HG02678 (cell line): ENCODE measurements at regions not wholly inside any gene's neighbourhood (a gene's known extent, or its start where the extent isn't known, plus 50 kb on each side); places are given as distances from the start of the nearest gene placed in this dataset.
"Not testable (repeated sequence)": the region's sequence is repeated elsewhere in the genome, so short reads cannot be mapped to it uniquely, and the experiment has no call there.

Experiments
- ATAC-seq: cut with Tn5 transposase; IDR thresholded peaks from one replicate; pipeline ENCODE4 v1.9.1; 2021; ENCODE audit warnings: mild to moderate bottlenecking, moderate library complexity; ENCODE audit not compliant: unreplicated experiment

DNA sequence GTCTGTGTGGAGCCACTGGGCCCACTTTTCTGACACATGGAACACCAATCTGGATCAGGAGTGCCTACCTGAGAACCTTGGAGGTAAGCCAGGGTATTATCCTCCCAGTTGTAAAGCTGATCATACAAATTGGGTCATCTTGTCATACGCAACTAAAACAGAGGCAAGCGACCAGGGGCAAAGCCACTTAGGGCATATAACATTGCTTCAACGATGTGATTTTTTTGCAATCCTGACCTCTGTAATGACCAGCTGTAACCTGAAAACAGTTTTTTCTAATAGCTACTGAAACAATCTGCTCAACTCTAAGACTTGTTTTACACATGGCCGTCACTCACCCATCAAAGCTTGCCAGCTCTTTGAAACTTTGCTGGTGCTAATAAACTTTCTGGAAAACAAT is 261.5 kb upstream of the AGTR2 start:
- ATAC-seq = no peak

DNA sequence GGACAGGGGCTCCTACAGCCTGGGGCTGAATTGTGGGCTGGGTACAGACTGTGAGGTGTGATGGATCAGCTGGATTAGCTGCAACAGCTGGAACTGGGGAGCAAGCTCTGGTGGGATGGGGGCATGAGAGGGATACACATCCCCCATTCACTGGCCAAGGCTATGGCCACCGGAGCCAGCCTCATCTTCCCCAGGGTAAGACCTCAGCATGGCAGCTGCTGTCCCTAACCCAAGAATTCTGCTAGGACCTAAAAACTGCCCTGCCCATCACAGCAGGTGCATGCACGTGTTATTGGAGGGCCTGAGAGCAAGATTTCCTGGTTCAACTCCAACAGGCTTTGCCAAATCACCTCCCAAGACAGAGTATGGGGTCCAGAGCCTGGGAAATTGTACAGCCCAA is 258.6 kb upstream of the AGTR2 start:
- no peak for ATAC-seq

DNA sequence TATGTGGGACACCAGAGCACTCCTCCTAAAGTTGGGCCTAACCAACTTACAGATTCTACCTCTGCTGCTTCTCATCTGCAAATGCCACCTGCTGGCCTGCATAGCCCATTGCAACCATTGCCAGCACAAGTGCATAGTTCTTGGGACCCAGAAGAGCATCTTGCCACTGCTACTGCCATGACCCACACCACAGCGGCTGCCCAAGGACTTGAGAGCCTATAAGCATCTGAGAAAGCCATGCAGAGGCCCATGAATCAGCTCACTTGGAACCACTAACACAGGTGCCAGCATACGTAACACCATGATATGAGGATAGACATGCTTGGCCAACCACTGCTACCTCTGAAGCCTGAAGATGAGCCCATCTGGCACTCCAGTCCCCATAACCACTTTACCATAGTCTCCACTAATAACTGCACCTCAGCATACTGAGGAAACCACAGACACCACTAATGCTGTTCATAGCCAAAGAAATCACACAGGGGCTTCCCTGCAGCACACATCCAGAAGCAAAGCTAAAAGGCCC is 258.1 kb upstream of the AGTR2 start:
- peak; percentile 93 for ATAC-seq

DNA sequence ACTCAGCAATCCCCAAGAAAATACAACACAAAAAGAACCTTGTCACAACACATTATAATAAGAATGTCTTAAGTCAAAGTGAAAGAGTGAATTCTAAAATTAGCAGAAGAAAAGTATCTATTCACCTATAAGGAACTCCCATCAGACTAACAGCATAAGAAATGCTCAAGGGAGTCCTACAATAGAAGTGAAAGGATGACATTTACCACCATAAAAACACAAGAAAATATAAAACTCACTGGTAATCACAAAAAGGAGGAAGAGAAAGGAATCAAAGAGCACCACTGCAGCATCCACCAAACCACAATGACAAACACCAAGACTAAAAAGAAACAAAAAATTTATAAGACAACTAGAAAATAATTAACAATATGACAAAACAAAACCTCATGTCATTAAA is 257.0 kb upstream of the AGTR2 start:
- ATAC-seq = peak; percentile 45

DNA sequence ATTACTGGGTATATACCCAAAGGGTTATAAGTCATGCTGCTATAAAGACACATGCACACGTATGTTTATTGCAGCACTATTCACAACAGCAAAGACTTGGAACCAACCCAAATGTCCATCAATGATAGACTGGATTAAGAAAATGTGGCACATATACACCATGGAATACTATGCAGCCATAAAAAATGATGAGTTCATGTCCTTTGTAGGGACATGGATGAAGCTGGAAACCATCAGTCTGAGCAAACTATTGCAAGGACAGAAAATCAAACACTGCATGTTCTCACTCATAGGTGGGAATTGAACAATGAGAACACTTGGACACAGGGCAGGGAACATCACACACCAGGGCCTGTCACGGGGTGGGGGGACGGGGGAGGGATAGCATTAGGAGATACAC is 254.9 kb upstream of the AGTR2 start:
- not testable (repeated sequence) for ATAC-seq

DNA sequence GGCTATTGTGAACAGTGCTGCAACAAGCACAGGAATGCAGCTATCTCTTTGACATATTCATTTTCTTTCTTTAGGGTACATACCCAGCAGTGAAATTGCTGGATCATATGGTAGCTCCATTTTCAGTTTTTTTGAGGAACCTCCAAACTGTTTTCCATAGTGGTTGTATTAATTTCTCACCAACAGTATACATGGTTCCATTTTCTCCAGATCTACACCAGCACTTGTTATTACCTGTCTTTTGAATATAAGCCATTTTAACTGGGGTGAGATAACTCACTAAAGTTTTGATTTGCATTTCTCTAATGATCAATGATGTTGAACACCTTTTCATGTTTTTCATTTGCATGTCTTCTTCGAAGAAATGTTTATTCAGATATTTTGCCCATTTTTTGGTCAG is 241.1 kb upstream of the AGTR2 start:
- ATAC-seq = no peak

DNA sequence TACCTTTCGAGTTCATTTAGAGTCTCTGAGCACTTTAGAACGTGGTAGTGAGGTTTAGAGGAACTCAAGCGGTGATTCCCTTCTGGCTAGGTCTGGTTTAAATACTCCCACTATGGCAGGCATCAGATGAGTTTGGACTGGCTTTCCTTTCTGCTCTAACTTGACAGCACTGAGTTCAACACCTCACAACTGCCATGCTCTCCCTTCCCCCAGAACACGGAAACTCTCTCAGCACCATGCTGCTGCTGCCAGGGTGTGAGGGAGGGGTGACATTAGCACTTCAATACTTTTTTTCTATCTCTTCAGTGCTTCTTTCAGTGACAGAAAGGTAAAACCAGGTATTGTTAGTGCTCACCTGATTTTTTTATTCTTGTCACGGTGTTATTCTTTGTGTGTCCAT is 234.5 kb upstream of the AGTR2 start:
- ATAC-seq = no peak

DNA sequence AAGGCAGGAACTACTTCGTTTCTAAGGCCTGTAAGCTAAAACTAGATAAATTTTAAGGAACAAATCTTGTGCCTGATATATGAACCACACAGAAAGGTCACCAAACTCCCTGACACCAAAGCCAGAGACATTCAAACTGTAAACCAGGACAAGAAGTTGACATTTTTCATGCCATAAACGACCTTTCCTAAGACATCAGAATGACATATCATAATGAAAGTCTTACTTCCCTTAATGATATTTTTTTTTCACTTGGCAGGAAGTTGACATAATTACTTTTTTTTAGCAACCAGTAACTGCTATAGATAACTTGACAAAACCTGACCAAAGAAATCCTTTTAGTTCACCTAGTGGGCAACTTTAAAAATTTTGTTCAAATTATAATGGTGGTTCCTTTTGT is 231.5 kb upstream of the AGTR2 start:
- ATAC-seq = peak; percentile 56

DNA sequence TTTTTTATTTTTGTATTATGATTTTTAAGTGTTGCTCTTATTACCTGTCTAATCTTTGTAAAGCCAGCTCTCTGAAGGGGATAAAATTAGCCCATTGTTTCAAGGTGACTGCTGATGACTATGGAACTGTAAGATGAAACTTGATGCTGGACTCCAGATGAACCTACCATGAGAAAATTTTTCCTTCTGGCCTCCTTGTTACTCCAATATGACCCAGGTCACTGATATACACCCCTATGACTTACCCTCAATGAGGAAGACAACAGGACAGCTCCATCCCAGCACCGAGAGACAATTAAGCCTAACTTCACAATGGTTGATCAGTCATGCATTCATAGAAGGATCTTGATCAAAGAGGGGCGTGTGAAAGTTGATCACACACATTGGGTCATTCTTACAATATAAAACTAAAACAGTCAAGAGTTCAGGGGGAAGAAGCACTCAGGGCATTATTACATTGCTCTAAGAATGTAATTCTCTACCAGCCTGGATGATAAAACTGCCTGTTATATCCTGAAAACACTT is 230.8 kb upstream of the AGTR2 start:
- no peak for ATAC-seq

DNA sequence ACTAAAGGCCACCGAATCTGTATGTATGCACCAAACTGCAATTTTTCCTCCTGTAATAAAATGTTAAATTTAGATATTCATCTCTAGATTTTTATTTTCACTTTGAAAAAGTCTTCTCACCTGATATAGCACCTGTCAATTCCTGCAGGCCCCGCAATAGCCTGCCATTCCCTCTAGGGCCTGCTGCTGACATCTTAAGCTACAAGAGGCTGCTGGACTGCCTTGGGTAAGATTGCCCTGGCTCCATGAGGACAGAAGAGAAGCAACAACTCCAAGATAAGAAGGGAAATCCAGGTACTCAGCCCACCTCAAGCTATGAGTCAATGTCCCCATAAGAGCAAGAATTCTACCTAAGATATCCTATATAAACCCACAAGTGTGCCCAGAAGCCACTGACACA is 230.2 kb upstream of the AGTR2 start:
- peak; percentile 30 for ATAC-seq

DNA sequence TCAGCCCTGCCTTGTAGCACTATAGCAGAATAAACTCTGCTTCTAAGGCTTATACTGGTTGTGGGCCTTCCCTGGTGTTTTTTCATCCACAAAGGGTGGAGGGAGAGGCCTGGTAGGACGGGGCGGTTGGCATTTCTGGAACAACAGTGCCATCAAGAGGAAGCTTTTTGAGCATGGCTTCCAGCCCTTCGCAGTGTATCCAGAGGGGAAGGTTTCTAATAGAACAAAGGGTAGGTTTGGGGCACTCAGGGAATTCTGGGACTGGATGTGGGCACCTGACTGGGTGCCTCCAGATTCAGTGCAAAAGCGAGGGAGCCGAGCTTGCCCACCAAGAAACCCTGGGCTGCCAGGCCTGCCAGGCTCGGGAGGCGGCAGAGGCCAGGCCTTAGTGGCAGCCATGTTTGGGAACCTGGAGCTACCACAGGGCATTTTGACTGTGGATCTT is 229.6 kb upstream of the AGTR2 start:
- ATAC-seq = peak; percentile 77

DNA sequence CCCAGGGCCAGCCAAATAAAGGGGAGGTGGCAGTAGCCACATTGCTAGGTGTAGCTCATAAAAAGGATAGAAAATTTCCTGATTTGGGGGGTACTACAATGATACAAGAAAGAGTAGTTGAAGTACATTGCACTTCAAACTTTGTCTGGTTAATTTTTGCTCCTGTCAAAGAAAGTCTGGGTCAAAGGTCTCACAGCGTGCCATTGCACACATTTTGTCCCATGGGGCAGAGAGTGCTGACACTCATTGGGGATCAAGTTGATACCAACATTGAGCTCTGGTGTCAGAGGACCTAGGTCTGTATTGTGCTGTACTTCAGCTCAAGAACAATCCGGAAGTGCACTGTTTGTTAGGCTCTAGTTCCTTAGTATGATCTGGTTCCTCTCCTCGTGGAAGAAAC is 229.2 kb upstream of the AGTR2 start:
- no peak for ATAC-seq

DNA sequence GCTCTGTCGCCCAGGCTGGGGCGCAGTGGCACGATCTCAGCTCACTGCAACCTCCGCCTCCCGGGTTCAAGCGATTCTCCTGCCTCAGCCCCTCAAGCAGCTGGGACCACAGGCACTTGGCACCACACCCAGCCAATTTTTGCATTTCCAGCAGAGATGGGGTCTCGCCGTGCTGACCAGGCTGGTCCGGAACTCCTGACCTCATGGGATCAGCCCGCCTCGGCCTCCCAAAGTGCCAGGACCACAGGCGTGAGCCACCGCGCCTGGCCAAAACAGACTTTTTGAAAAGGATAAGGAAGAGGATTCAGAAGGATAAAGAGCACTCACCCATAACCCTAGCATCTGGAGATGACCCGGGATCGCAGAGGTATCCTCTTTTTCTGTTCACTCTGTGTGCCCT is 224.5 kb upstream of the AGTR2 start:
- ATAC-seq = no peak

DNA sequence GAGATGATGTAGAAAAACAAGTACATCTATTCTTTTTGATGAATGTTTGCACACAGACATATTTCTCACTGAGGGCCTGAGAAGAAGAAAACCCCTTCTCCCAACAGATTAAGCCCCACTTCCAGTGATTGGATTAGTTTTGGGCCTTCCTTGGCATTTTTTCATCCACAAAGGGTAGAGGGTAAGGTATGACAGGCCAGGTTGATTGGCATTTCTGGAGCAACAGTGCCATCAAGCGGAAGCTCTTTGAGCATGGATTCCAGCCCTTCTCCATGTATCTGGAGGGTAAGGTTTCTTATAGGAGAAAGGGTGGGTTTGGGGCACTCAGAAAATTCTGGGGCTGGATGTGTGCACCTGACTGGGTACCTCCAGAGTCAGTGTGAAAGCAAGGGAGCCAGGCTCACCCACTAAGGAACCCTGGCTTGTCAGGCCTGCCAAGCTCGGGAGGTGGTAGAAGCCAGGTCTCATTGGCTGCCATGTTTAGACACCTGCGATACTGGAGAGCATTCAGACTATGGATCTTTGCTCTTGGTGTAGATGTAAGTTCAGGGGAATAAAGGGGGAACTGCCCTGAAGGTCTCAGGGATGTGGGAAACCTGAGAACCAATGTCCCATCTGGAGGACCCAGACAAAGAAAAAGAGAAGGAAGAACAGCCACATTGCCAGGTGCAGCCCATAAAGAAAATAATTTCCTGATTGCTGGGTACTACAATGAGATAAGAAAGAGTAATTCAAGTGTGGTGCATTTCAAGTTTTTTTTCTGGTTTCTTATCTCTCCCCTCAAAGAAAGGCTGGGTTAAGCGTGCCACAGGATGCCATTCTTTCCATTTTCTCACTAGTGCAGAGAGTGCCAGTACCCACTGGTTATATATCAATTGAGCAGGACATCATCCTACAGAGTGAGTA is 222.3 kb upstream of the AGTR2 start:
- ATAC-seq = no peak

DNA sequence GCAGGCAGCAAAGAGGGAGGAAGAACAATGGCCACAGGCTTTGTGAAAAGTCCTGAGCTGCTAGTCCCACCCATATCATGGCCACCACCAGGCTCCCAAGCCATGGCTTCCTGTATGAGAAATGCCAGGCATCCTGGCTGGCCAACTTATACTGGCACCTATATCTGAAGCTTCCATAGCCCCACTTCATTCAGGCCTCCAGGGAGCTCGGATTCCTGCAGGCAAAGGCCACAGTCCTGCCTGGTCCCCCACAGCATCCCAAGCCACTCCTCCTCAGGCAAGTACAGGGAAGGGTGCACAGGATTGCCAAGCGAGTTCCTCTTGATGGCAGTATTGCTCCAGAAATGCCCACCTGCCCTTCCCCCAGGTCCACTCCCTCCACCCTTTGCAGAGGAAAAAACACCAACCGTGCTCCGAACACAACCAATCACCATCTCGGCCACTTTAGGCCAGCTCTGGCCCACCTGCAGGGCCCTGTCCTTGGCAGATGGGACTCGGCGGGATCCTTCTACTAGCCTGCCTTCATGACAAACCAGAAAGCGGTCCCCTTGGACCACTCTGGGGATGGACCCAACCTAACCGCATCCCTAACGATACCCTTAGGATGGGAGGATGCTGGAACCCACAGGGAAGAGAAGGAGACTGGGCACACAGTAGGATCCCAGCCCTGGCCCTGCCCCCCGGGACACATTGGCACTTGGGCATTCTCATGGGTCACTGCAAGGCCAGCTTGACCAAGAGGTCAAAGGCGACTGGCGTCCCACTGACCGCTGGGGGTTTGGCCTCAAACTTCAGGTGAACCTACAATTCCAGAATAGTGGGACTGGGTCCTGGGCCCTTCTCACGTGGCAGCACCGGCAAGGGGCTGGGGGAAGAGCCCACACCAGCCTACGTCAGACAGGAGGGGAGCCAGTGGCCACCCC is 220.4 kb upstream of the AGTR2 start:
- no peak for ATAC-seq

DNA sequence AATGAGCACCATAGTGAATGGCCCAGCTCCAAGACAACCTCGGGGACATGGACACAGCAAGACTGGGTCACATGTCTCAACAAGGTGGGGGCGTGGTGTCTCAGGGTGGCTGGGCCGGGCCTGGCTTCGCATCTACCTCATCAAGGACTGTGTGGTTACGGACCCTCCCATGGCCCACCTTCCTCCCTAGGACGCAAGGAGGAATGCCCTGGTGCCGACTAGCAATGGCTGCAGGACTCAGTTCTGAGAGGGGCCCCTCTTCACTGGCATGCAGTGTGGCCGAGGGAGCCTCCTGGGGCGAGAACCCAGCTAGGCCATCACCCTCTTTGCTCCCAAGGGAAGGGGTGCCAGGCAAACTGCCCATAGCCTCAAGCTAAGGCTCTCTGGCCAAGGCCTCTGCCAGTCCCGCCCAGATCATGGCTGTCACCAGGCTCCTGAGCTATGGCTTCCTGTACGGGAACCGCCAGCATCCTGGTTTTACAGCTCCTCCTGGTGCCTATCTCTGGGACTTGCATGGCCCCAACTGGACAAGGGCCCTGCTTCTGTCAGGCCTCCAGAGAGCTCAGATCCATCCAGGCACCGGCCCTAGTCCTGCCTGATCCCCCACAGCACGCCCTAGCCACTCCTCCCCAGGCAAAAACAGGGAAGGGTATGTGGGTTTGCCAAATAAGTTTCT is 218.0 kb upstream of the AGTR2 start:
- no peak for ATAC-seq

DNA sequence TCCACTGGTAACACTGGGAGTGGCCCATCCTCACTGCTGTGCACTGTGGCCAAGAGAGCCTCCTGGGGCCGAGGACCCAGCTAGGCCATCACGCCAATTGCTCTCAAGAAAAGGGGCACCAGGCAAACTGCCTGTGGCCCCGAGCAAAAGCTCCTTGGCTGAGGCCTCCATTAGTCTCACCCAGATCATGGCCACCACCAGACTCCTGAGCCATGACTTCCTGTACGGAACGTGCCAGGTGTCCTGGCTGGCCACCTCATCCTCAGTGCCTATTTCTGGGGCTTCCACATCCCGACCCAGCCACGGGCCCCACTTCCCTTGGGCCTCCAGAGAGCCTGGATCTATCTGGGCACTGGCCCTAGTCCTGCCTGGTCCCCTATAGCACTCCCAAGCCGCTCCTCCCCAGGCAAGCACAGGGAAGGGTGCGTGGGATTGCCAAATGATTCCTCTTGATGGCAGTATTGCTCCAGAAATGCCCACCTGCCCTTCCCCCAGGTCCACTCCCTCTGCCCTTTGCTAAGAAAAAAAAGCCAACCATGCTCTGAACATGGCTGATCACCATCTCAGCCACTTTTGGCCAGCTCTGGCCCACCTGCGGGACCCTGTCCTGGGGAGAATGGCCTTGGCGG is 212.6 kb upstream of the AGTR2 start:
- no peak for ATAC-seq

DNA sequence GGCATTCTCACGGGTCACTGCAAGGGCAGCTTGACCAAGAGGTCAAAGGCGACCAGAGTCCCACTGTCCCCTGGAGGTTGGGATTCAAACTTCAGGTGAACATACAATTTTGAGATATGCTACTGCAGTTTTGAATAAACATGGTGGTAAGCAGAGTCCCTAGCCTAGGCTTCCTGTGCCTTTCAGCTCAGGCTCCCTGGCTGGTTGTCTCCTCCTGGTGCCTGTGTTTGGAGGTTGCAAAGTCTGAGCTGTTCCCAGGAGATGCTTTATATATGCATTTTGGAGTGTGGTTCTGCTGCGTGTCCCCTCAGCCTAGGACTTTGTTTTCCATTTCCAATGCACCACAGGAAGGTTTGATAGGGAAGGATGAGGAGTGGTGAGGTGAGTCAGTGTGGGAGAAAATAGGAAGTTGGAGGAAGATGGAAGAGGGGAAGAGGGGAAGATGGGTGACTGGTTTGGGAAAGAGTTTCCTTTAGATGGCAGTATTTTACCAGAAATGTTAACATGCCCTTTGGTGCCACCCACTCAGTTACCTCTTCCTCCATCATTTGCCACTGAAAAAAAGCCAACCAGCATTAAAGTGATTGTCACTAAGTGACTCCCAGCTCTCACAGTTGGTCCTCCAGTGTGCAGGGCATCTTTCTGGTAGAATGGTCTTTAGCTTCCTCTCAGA is 211.7 kb upstream of the AGTR2 start:
- no peak for ATAC-seq

DNA sequence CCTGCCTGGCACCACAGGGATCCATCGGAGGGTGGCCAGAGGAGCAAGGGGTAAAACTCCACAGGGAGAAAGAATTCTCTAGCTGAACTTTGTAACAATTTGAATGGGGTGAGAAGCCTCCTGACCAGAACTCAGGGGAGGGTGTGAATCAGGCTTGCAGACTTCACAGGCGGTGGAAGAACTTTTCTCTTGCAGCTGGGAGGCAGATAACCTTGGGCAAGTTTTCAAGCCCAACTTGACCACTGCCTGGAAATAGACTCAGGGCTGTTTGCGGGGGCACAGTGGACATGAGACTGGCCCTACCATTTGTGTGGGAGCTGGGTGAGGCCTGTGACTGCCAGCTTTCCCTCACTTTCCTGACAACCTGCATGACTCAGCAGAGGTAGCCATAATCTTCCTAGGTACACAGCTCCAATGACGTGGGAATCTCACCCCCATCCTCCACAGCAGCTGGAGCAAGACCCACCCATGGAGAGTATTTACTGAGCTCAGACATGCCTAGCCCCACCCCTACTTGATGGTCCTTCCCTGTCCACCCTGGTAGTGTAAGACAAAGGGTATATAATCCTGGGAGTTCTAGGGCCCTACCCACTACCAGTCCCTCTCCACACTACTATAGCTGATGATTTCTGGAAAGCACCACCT is 210.0 kb upstream of the AGTR2 start:
- no peak for ATAC-seq
